Stimulated activated CD8-positive, alpha-beta memory T cell treated with anti-CD3 and anti-CD28 coated beads, Interleukin-4, amount 100 ng/mL, for 24 hours (primary cell): ENCODE measurements at regions not wholly inside any gene's neighbourhood (a gene's known extent, or its start where the extent isn't known, plus 50 kb on each side); places are given as distances from the start of the nearest gene placed in this dataset.
"Not testable (repeated sequence)": the region's sequence is repeated elsewhere in the genome, so short reads cannot be mapped to it uniquely, and the experiment has no call there.

Experiments
- DNase-seq: peaks from one replicate; pipeline ENCODE4 v3.0.0-alpha.2; 2020; ENCODE audit warnings: low read depth

GRCh38 chr2:172287605-172288315 lies 139.6 kb upstream of the ITGA6 start:
- no peak for DNase-seq

- DNase-seq: no peak
Measured at GRCh38 chr2:172288603-172289002, 138.8 kb upstream of the ITGA6 start.

DNA sequence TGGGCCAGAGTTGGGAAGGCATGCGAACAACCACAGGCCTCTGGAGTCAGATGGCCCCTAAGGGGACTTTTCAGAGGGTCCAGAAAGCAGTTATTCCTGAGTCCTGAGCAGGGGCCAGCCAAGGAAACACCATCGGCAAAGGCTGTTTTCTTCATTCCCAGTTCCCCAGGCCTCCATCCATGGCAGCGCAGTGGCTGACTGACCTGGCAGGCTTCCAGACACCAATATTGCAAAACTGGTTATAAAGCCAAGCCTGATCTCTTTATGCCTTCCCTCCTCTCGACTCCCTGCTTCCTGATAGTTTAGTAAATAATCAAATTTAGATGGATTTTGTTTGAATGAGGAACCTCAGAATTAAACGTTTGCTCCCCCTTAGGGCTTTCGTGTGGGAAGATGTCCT lies 133.4 kb upstream of the ITGA6 start:
- DNase-seq: no peak

- no peak for DNase-seq
Measured at GRCh38 chr2:172294983-172295382, 132.4 kb upstream of the ITGA6 start.

- no peak for DNase-seq
Measured at GRCh38 chr2:172295677-172296076, 131.7 kb upstream of the ITGA6 start.

DNA sequence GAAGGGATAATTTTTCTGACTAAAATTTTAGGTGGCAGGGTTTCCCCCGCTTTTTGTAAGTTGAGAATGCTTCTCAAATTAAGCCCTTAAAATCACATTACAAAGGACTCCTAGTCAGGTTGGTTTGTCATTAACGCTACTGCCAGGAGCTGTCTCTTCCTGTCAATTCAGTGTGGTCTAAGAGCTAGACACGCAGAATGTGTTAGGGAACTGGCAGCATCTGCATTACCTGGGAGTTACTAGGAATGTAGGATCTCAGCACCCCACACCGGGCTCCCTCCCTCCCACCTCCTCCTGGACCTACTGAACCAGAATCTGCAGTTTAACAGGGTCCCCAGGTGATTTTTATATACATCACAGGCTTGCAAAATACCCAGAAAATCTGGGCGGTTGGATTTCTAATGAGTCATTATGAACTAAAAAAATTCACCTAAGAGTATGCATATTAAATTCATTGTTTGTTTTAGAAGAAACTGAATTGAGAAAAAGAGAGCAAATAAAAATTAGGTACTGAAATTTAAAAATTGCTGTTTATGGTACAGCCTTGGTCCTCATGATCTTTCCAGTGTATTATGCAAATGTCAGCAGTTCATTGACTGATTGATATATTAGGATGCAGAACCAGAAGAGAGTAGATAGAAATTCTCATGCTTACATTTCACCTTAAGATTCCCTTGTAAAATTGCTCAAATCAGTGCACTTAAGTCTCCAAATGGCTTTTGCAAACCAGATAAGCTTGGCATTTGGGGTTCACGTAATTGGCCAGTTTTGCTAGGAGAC lies 130.9 kb upstream of the ITGA6 start:
- no peak for DNase-seq

DNA sequence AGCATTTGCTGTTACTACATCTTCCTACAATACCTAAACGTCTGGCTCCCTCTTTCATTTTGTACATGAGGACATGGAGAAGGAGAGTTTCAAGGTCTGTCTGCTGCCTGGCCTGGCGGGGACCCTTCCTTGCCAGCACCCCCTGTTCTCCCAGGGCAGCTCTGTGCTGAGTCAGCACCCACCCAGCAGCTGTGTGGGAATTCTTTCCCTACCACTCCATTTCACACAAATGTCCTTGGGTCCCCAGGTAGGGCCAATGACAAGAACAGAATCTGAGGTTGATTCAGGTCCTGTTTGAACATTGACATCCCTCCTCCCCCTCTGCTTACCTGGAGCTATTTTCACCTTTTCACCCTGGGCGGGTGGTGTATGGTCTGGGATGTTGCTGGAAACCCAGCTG lies 129.9 kb upstream of the ITGA6 start:
- DNase-seq: no peak

- no peak for DNase-seq
Measured at GRCh38 chr2:172297950-172298349, 129.4 kb upstream of the ITGA6 start.

DNA sequence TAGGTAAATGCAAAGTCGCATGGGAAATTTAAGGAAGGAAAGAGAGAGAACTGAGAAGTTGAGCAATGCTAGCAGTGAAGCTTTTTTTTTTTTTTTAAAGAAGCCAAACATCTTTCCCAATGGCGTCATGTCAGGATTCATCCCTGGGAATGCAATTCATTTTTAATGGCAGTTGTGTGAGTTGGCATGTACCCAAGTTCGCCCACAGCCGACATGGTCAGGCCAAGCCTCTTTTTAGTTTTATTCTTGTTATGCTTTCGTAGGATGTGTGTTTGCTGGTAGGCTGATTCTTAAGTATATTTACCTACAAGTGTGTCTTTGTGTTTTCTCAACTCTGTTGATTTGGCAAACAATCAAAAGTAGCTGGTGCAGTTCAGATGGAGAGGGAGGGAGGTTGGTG lies 127.6 kb upstream of the ITGA6 start:
- DNase-seq: no peak

GRCh38 chr2:172300851-172301250 lies 126.5 kb upstream of the ITGA6 start:
- DNase-seq: no peak

DNA sequence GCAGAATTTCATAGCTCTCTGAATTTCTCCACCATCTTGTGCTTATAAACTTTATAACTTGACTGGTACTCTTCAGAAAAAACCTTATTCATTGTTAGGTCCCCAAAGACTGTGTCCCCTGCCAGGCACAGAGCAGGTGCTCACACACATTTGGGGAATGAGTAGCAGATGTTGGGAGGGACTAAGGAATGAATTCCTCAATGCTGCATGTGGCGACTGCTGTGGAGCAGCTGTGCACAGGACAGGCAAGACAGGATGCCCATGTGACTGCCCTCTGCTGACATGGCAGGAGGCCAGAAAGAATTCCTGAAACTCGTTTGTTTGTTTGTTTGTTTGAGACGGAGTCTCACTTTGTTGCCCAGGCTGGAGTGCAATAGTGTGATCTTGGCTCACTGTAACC lies 122.3 kb upstream of the ITGA6 start:
- no peak for DNase-seq

- no peak for DNase-seq
Measured at GRCh38 chr2:172307800-172308199, 119.6 kb upstream of the ITGA6 start.

GRCh38 chr2:172308253-172308935 lies 119.0 kb upstream of the ITGA6 start:
- DNase-seq: no peak

- DNase-seq: no peak
Measured at GRCh38 chr2:172311921-172312345, 115.5 kb upstream of the ITGA6 start.

- DNase-seq: no peak
Measured at GRCh38 chr2:172313715-172314341, 113.6 kb upstream of the ITGA6 start.

DNA sequence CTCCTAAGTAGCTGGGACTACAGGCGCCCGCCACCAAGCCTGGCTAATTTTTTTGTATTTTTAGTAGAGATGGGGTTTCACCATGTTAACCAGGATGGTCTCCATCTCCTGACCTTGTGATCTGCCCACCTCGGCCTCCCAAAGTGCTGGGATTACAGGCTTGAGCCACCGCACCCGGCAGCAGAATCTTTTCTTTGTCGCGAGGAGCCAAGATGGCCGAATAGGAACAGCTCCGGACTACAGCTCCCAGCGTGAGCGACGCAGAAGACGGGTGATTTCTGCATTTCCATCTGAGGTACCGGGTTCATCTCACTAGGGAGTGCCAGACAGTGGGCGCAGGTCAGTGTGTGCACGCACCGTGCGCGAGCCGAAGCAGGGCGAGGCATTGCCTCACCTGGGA lies 112.3 kb upstream of the ITGA6 start:
- DNase-seq: not testable (repeated sequence)

GRCh38 chr2:172322049-172322448 lies 105.3 kb upstream of the ITGA6 start:
- no peak for DNase-seq

DNA sequence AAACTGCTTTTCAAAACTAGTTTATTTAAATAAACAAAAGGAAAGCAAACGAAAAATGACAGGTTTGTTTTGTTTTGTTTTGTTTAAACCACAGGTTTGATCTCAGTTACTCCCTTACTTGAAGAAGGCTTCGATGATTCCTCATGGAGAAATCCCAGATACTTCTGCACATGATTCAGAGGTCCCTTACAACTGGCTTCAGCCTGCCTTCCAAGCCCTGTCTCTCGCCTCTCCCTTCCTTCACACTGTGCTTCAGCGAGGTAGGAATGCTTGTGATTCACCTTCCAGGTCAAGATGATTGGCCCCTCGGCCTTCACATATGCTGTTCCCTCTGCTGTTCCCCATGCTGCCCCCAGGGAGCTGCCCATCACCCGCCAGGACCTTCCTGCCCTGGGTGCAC lies 104.1 kb upstream of the ITGA6 start:
- no peak for DNase-seq

GRCh38 chr2:172323861-172324597 lies 103.4 kb upstream of the ITGA6 start:
- no peak for DNase-seq

GRCh38 chr2:172326211-172326509 lies 101.2 kb upstream of the ITGA6 start:
- no peak for DNase-seq

GRCh38 chr2:172328103-172328841 lies 99.1 kb upstream of the ITGA6 start:
- DNase-seq: no peak
